Trophoblast cell (in vitro differentiated cells and primary cell): ENCODE measurements at regions not wholly inside any gene's neighbourhood (a gene's known extent, or its start where the extent isn't known, plus 50 kb on each side); places are given as distances from the start of the nearest gene placed in this dataset.

Experiments used
- DNase-seq, 2 donors: peaks; one replicate each; pipeline ENCODE4 v3.0.0-alpha.2; 2016
- H2AFZ ChIP-seq: 2 replicates; pipeline ENCODE4 v1.6.1; 2013; ENCODE audit warnings: low read length, moderate library complexity, mild to moderate bottlenecking; ENCODE audit not compliant: insufficient read depth, poor library complexity
- H2AK5ac ChIP-seq: 2 replicates; pipeline ENCODE4 v1.6.1; 2013; ENCODE audit warnings: mild to moderate bottlenecking, low read length
- H2BK120ac ChIP-seq: 2 replicates; pipeline ENCODE4 v1.6.1; 2013; ENCODE audit warnings: low read length, mild to moderate bottlenecking, moderate library complexity; ENCODE audit not compliant: insufficient read depth, poor library complexity
- H2BK12ac ChIP-seq: 2 replicates; pipeline ENCODE4 v1.6.1; 2013; ENCODE audit warnings: mild to moderate bottlenecking, low read length, moderate library complexity
- H2BK5ac ChIP-seq: 2 replicates; pipeline ENCODE4 v1.6.1; 2013; ENCODE audit warnings: low read length, low read depth, moderate library complexity, mild to moderate bottlenecking; ENCODE audit not compliant: poor library complexity
- H3K14ac ChIP-seq: 2 replicates; pipeline ENCODE4 v1.6.1; 2013; ENCODE audit warnings: mild to moderate bottlenecking, low read length
- H3K18ac ChIP-seq: 2 replicates; pipeline ENCODE4 v1.6.1; 2013; ENCODE audit warnings: mild to moderate bottlenecking, low read length
- H3K23ac ChIP-seq: 2 replicates; pipeline ENCODE4 v1.6.1; 2013; ENCODE audit warnings: low read length
- H3K27ac ChIP-seq: 2 replicates; pipeline ENCODE4 v1.5.1; 2013; ENCODE audit warnings: low read depth, mild to moderate bottlenecking, inconsistent platforms, low read length, moderate library complexity
- H3K27me3 ChIP-seq: 2 replicates; pipeline ENCODE4 v1.6.1; 2013; ENCODE audit warnings: inconsistent platforms, mild to moderate bottlenecking, low read length, moderate library complexity; ENCODE audit not compliant: insufficient read depth
- H3K36me3 ChIP-seq, 2 experiments: 1 replicate in 1 of 2; 2 replicates in 1 of 2; pipeline ENCODE4 v1.6.1; 2013; ENCODE audit warnings: low read length in 2 of 2, mild to moderate bottlenecking in 2 of 2, moderate library complexity in 1 of 2; ENCODE audit not compliant: insufficient read depth in 2 of 2, control insufficient read depth in 1 of 2
- H3K4ac ChIP-seq: 2 replicates; pipeline ENCODE4 v1.6.1; 2013; ENCODE audit warnings: low read depth, mild to moderate bottlenecking, low read length, moderate library complexity
- H3K4me1 ChIP-seq, 2 experiments: 1 replicate in 1 of 2; 2 replicates in 1 of 2; pipeline ENCODE4 v1.6.1; 2013; ENCODE audit warnings: low read length in 2 of 2, mild to moderate bottlenecking in 2 of 2, moderate library complexity in 1 of 2; ENCODE audit not compliant: insufficient read depth in 2 of 2, control insufficient read depth in 1 of 2
- H3K4me2 ChIP-seq: 2 replicates; pipeline ENCODE4 v1.6.1; 2013; ENCODE audit warnings: inconsistent platforms, mild to moderate bottlenecking, low read length, moderate library complexity
- H3K4me3 ChIP-seq: 2 replicates; pipeline ENCODE4 v1.5.1; 2013; ENCODE audit warnings: mild to moderate bottlenecking, low read depth, low read length, inconsistent platforms
- H3K79me1 ChIP-seq: one replicate; pipeline ENCODE4 v1.6.1; 2013; ENCODE audit warnings: low read length
- H3K79me2 ChIP-seq: 2 replicates; pipeline ENCODE4 v1.6.1; 2013; ENCODE audit warnings: low read length, mild to moderate bottlenecking; ENCODE audit not compliant: control insufficient read depth, insufficient read depth, poor library complexity
- H3K9ac ChIP-seq: 2 replicates; pipeline ENCODE4 v1.6.1; 2013; ENCODE audit warnings: mild to moderate bottlenecking, low read length
- H3K9me3 ChIP-seq: 2 replicates; pipeline ENCODE4 v1.6.1; 2013; ENCODE audit warnings: low read depth, mild to moderate bottlenecking, control low read depth, inconsistent platforms, low read length; ENCODE audit not compliant: insufficient read depth
- H4K12ac ChIP-seq: 2 replicates; pipeline ENCODE4 v1.6.1; 2013; ENCODE audit warnings: low read depth, mild to moderate bottlenecking, low read length, moderate library complexity
- H4K8ac ChIP-seq: 2 replicates; pipeline ENCODE4 v1.6.1; 2013; ENCODE audit warnings: low read depth, mild to moderate bottlenecking, low read length, moderate library complexity
- H4K91ac ChIP-seq: one replicate; pipeline ENCODE4 v1.6.1; 2013; ENCODE audit warnings: low read depth, mild to moderate bottlenecking, low read length, moderate library complexity
- WGBS: extraction: QIAGEN DNeasy Blood & Tissue Kit; methylation state at CpG from one replicate; pipeline ENCODE4 v1.1.7; 2013; ENCODE audit warnings: missing lambda C conversion rate; ENCODE audit not compliant: insufficient read length, insufficient coverage; ENCODE audit errors: extremely low coverage; 5-methylcytosine and 5-hydroxymethylcytosine counted together

- Histone ChIP-seq H2BK120ac (no peak overlapping the region), H3K9ac (no peak overlapping the region), H2AK5ac (no peak overlapping the region), H3K4me2 (no peak overlapping the region), H4K12ac (no peak overlapping the region), H4K91ac (no peak overlapping the region), H3K14ac (no peak overlapping the region), H3K4ac (no peak overlapping the region), H3K79me2 (no peaks in the 10 kb centered on the region), H3K23ac (no peak overlapping the region), H3K79me1 (no peaks in the 10 kb centered on the region), H3K4me1 (no peaks in the 10 kb centered on the region), H3K27me3 (no peaks in the 10 kb centered on the region), H3K36me3 (no peaks in the 10 kb centered on the region), H3K4me3 (no peak overlapping the region), H3K9me3 (no peaks in the 10 kb centered on the region), H3K27ac (no peak overlapping the region), H2AFZ (no peak overlapping the region), H2BK12ac (no peak overlapping the region), H3K18ac (no peak overlapping the region), H2BK5ac (no peak overlapping the region), H4K8ac (no peak overlapping the region)
- no peak for DNase-seq
- WGBS, result no CpG with 5 or more reads among the region's 5 CpGs
These were observed 424.5 kb upstream of the PCDH7 start for GRCh38 chr4:30295652-30296051.

DNA sequence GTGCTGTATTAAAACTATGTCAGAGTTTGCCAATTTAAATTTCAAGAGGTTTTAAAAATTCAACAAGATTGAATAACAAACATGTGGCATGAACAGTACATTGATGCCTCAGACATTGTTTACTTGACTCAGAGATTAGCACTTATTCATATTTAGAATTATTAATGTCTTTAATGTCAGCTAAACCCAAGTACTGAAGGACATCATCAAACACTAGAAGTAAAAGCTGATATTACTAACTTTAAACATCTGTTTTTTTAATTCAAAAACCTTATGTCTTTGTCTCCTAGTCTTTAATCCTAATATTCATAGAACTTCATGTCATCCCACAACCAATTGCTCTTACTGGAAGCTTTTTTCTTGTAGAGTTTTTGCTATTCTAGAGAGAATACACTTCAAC is 406.2 kb upstream of the PCDH7 start:
- Histone ChIP-seq H3K9me3 (no peaks in the 10 kb centered on the region), H3K4me3 (no peak overlapping the region), H3K18ac (no peak overlapping the region), H2BK5ac (no peak overlapping the region), H4K8ac (no peak overlapping the region), H2AK5ac (no peak overlapping the region), H4K91ac (no peak overlapping the region), H4K12ac (no peak overlapping the region), H2AFZ (no peak overlapping the region), H2BK12ac (no peak overlapping the region), H3K14ac (no peak overlapping the region), H2BK120ac (no peak overlapping the region), H3K4me2 (no peak overlapping the region), H3K9ac (no peak overlapping the region), H3K79me1 (no peaks in the 10 kb centered on the region), H3K4ac (no peak overlapping the region), H3K27ac (no peak overlapping the region), H3K27me3 (no peaks in the 10 kb centered on the region), H3K4me1 (no peaks in the 10 kb centered on the region), H3K36me3 (no peaks in the 10 kb centered on the region), H3K23ac (no peak overlapping the region), H3K79me2 (no peaks in the 10 kb centered on the region)
- no peak for DNase-seq

- Histone ChIP-seq H2BK12ac (no peak overlapping the region), H3K4me1 (no peaks in the 10 kb centered on the region), H2BK120ac (no peak overlapping the region), H4K91ac (no peak overlapping the region), H4K12ac (no peak overlapping the region), H3K23ac (no peak overlapping the region), H3K79me2 (no peaks in the 10 kb centered on the region), H3K9ac (no peak overlapping the region), H2BK5ac (no peak overlapping the region), H3K27me3 (no peaks in the 10 kb centered on the region), H2AFZ (no peak overlapping the region), H2AK5ac (no peak overlapping the region), H3K4me3 (peak overlapping the region; percentile 23), H3K79me1 (no peaks in the 10 kb centered on the region), H3K4ac (no peak overlapping the region), H3K9me3 (peaks cover 7% of the 10 kb centered on the region), H3K36me3 (no peaks in the 10 kb centered on the region), H3K14ac (no peak overlapping the region), H3K27ac (no peak overlapping the region), H3K18ac (no peak overlapping the region), H4K8ac (no peak overlapping the region), H3K4me2 (no peak overlapping the region)
- WGBS, result no CpG with 5 or more reads among the region's 6 CpGs
- DNase-seq, result no peak
These were observed 389.1 kb upstream of the PCDH7 start for GRCh38 chr4:30330894-30331652.

GRCh38 chr4:30341731-30342130 is 378.4 kb upstream of the PCDH7 start:
- Histone ChIP-seq H2AK5ac (no peak overlapping the region), H3K79me1 (no peaks in the 10 kb centered on the region), H3K36me3 (no peaks in the 10 kb centered on the region), H3K4me2 (no peak overlapping the region), H3K9me3 (no peaks in the 10 kb centered on the region), H3K4ac (no peak overlapping the region), H3K23ac (no peak overlapping the region), H2AFZ (no peak overlapping the region), H3K4me1 (no peaks in the 10 kb centered on the region), H2BK5ac (no peak overlapping the region), H4K91ac (no peak overlapping the region), H2BK120ac (no peak overlapping the region), H2BK12ac (no peak overlapping the region), H3K9ac (no peak overlapping the region), H4K12ac (no peak overlapping the region), H3K4me3 (no peak overlapping the region), H3K27ac (no peak overlapping the region), H4K8ac (no peak overlapping the region), H3K79me2 (no peaks in the 10 kb centered on the region), H3K18ac (no peak overlapping the region), H3K27me3 (no peaks in the 10 kb centered on the region), H3K14ac (no peak overlapping the region)
- DNase-seq, result no peak
- no CpG with 5 or more reads among the region's 1 CpG for WGBS
